ENCODE measurements at regions not wholly inside any gene's neighbourhood (a gene's known extent, or its start where the extent isn't known, plus 50 kb on each side); places are given as distances from the start of the nearest gene placed in this dataset.

GRCh38 chr11:70869054-70869453 lies 383.3 kb downstream of the SHANK2 start:
- TF ChIP-seq STAT1 (IDR thresholded peaks at IDR 0.05; ENCODE audit: unreplicated experiment) (no peak), ZNF331 (CRISPR knock-in tag; IDR thresholded peaks at IDR 0.05; ENCODE audit: low read depth) (no peak), CREB1 (CRISPR knock-in tag; IDR thresholded peaks at IDR 0.05; ENCODE audit: low read depth) (no peak), REST (IDR thresholded peaks at IDR 0.05; ENCODE audit: unreplicated experiment) (no peak), EZH2 (IDR thresholded peaks at IDR 0.05; ENCODE audit: low read depth, unreplicated experiment) (no peak), NANOG (IDR thresholded peaks at IDR 0.05; ENCODE audit: borderline replicate concordance) (no peak), JUNB (IDR thresholded peaks at IDR 0.05; ENCODE audit: unreplicated experiment) (no peak), POLR2AphosphoS5 (IDR thresholded peaks at IDR 0.05; ENCODE audit: low read depth) (no peak), ZNF114 (CRISPR knock-in tag; IDR thresholded peaks at IDR 0.05) (no peak), EZH2phosphoT487 (IDR thresholded peaks at IDR 0.05; ENCODE audit: unreplicated experiment) (no peak), ZNF462 (CRISPR knock-in tag; IDR thresholded peaks at IDR 0.05) (no peak)
- TF ChIP-seq, protein P1, sequence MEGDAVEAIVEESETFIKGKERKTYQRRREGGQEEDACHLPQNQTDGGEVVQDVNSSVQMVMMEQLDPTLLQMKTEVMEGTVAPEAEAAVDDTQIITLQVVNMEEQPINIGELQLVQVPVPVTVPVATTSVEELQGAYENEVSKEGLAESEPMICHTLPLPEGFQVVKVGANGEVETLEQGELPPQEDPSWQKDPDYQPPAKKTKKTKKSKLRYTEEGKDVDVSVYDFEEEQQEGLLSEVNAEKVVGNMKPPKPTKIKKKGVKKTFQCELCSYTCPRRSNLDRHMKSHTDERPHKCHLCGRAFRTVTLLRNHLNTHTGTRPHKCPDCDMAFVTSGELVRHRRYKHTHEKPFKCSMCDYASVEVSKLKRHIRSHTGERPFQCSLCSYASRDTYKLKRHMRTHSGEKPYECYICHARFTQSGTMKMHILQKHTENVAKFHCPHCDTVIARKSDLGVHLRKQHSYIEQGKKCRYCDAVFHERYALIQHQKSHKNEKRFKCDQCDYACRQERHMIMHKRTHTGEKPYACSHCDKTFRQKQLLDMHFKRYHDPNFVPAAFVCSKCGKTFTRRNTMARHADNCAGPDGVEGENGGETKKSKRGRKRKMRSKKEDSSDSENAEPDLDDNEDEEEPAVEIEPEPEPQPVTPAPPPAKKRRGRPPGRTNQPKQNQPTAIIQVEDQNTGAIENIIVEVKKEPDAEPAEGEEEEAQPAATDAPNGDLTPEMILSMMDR (conservative IDR thresholded peaks at IDR 0.05; ENCODE audit: low read depth in 2 of 2) = no peak
- TF ChIP-seq, protein P2, sequence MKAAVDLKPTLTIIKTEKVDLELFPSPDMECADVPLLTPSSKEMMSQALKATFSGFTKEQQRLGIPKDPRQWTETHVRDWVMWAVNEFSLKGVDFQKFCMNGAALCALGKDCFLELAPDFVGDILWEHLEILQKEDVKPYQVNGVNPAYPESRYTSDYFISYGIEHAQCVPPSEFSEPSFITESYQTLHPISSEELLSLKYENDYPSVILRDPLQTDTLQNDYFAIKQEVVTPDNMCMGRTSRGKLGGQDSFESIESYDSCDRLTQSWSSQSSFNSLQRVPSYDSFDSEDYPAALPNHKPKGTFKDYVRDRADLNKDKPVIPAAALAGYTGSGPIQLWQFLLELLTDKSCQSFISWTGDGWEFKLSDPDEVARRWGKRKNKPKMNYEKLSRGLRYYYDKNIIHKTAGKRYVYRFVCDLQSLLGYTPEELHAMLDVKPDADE (IDR thresholded peaks at IDR 0.05) = no peak
- H3K4me1 Mint-ChIP-seq = peaks cover 41% of the 10 kb centered on the region
- Histone ChIP-seq H3K9me2 (ENCODE audit: insufficient read depth) (no peaks in the 10 kb centered on the region), H4K20me1 (replicated peaks; ENCODE audit: insufficient read depth) (peaks cover 12% of the 10 kb centered on the region; the same call in 1 of the 2 replicates), H3F3A (replicated peaks; ENCODE audit: low read depth) (no peaks in the 10 kb centered on the region), H3K79me2 (replicated peaks; ENCODE audit: insufficient read depth) (no peaks in the 10 kb centered on the region), H2AFZ (no peak overlapping the region), H3K4me3 (no peak overlapping the region), H3K36me3 (ENCODE audit: insufficient read depth) (no peaks in the 10 kb centered on the region), H3K27ac (ENCODE audit: low read depth) (no peak overlapping the region), H3K27me3 (ENCODE audit: insufficient read depth) (no peaks in the 10 kb centered on the region), H3K4me2 (no peak overlapping the region), H3K4me1 (ENCODE audit: insufficient read depth) (peaks cover 13% of the 10 kb centered on the region; the same call in 1 of the 2 replicates)
- H3K27me3 Mint-ChIP-seq (ENCODE audit: insufficient read depth, low read depth, poor library complexity) = peaks cover 14% of the 10 kb centered on the region
- no peaks in the 10 kb centered on the region for H3K9me3 Mint-ChIP-seq
- no peaks in the 10 kb centered on the region; the same call in 2 of the 3 replicates for H3K36me3 Mint-ChIP-seq (ENCODE audit: low read depth)
- H3K27ac Mint-ChIP-seq = no peak overlapping the region
- H3K4me3 Mint-ChIP-seq = no peak overlapping the region
- DNase-seq (ENCODE audit: low spot score) (no peak), ATAC-seq (no peak)

All from GM23338 (cell line).